ENCODE measurements at regions not wholly inside any gene's neighbourhood (a gene's known extent, or its start where the extent isn't known, plus 50 kb on each side); places are given as distances from the start of the nearest gene placed in this dataset.

DNA sequence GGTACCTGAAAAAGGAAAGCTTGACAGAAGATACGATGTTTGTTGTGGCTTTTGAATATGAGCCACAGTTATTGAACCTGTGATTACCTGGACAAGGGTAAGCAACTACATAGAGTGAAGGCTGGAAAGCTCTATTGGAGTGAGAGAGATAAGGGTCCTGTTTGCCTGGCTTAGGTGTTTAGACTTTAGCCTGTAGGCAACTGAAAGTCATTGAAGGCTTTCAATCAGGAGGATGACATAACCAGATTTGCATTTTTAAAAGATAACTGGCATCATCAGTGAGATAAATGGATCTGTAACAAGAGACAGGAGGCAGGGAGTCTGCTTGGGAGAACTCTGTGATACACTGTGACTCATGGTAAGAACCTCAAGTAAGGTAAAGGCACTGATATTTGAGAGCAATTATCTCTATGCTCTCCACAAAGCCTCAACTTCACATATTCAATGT lies 128.9 kb upstream of the SOX5 start:
- Histone ChIP-seq H3K4me3 (no peak overlapping the region), H3K27ac (no peak overlapping the region), H3K36me3 (no peaks in the 10 kb centered on the region), H3K9me3 (no peaks in the 10 kb centered on the region), H3K27me3 (no peaks in the 10 kb centered on the region), H3K4me1 (peaks cover 0 to 14% (median 0%) of the 10 kb centered on the region in 4 donors)
- TF ChIP-seq, protein P1, sequence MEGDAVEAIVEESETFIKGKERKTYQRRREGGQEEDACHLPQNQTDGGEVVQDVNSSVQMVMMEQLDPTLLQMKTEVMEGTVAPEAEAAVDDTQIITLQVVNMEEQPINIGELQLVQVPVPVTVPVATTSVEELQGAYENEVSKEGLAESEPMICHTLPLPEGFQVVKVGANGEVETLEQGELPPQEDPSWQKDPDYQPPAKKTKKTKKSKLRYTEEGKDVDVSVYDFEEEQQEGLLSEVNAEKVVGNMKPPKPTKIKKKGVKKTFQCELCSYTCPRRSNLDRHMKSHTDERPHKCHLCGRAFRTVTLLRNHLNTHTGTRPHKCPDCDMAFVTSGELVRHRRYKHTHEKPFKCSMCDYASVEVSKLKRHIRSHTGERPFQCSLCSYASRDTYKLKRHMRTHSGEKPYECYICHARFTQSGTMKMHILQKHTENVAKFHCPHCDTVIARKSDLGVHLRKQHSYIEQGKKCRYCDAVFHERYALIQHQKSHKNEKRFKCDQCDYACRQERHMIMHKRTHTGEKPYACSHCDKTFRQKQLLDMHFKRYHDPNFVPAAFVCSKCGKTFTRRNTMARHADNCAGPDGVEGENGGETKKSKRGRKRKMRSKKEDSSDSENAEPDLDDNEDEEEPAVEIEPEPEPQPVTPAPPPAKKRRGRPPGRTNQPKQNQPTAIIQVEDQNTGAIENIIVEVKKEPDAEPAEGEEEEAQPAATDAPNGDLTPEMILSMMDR (IDR thresholded peaks at IDR 0.05): no peak
- no peak for DNase-seq
- intact Hi-C loops (cut with DNase I; ENCODE audit: low total_unique reads): no loop called here

DNA sequence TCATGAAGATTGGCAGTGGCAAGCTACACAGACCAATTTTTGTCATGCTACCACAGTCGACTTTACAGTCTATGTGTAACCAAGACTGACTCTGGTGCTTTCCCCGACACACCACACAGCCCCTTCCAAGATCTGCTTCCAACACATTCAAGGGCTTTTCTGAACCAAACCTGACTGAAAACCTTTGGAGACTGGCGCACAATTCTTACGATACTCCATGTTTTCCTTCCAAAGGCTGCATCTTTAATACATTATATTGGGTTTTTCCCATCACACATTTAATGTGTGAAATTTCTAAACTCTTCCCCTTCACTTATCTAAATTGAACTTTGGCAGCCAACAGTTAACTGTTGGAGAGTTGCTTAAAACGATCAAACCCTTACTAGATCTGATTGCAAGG lies 127.7 kb upstream of the SOX5 start:
- no peak for DNase-seq
- Histone ChIP-seq H3K27me3 (no peaks in the 10 kb centered on the region), H3K27ac (no peak overlapping the region), H3K4me1 (peaks cover 0 to 14% (median 0%) of the 10 kb centered on the region in 4 donors), H3K4me3 (no peak overlapping the region), H3K36me3 (no peaks in the 10 kb centered on the region), H3K9me3 (no peaks in the 10 kb centered on the region)
- TF ChIP-seq, protein P1 (IDR thresholded peaks at IDR 0.05): no peak
- intact Hi-C loops (cut with DNase I; ENCODE audit: low total_unique reads): no loop called here

DNA sequence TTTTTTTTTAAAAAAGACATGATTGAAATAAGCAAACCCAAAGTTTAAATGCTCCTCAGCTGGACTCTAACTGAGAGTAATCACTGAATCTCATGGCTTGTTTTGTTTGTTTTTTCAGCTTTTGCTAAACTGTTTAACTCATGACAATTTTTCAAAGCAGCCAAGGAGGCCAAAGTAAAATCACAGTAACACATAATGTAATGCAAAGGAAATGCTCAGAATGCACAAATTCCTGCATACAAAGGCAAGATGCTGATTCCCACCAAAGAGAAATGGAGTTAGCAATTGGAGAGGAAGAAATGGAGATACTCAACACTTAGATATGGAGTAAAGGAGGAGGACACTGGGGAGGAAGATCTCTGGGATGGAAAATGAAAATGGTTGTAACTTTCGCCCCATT lies 126.2 kb upstream of the SOX5 start:
- no peaks in the 10 kb centered on the region for H3K36me3 ChIP-seq
- H3K4me3 ChIP-seq: no peak overlapping the region
- H3K27ac ChIP-seq: no peak overlapping the region
- H3K27me3 ChIP-seq: no peaks in the 10 kb centered on the region
- H3K9me3 ChIP-seq: no peaks in the 10 kb centered on the region
- intact Hi-C loops (cut with DNase I; ENCODE audit: low total_unique reads): no loop called here
- DNase-seq: no peak
- peaks cover 0 to 14% (median 0%) of the 10 kb centered on the region in 4 donors for H3K4me1 ChIP-seq
- TF ChIP-seq, protein P1 (IDR thresholded peaks at IDR 0.05): no peak

DNA sequence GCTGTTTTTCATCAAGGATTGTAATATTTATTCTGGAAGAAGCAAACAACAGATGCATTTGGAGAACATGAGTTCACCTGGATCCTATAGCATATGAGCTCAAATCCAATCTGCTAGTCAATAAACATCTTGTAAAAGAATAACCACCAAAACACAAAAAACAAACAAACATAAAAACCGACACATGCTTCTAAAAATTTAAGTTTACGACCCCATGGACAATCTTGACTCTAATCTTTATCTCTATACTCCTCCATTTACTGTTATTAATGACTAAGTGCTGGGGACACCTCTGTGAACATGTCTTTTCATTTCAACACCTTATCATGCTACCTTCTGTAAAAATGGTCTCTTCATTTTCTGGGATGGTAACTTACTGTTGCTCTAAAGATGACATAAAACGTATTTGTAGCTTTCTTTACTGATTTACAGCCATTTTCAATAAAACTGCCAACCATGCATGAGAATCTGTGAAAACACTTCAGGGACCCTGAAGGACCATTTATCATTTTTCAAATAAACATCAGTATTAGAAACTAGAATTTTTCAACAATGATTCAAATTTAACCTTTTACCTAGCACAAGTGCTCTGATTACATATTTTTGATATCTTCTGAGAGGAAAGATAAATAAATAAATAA lies 123.8 kb upstream of the SOX5 start:
- Histone ChIP-seq H3K27me3 (no peaks in the 10 kb centered on the region), H3K9me3 (no peaks in the 10 kb centered on the region), H3K4me1 (peaks cover 0 to 31% (median 1%) of the 10 kb centered on the region in 4 donors), H3K27ac (no peak overlapping the region), H3K36me3 (no peaks in the 10 kb centered on the region), H3K4me3 (no peak overlapping the region)
- no peak for DNase-seq
- intact Hi-C loops (cut with DNase I; ENCODE audit: low total_unique reads): no loop called here
- TF ChIP-seq, protein P1 (IDR thresholded peaks at IDR 0.05): no peak

DNA sequence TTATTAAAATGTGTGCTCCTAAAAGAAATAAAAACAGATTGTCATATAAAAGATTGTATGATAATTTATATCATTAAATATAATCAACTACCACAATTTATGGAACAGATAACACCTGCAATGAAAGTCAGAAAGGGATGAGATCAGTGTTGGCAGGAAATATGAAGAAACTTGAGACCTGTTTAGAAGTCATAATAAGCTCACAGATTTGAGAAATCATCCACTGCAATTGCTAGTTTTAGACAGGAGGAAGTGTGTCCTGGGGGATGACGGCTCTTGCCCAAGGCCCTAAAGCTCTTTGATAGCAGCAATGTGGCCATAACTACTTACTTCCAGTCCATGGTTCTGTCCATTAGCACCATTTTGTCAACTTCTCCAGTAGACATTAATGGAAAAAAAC lies 122.8 kb upstream of the SOX5 start:
- no peaks in the 10 kb centered on the region for H3K9me3 ChIP-seq
- H3K4me1 ChIP-seq: peaks cover 0 to 41% (median 3%) of the 10 kb centered on the region in 4 donors
- no peak overlapping the region for H3K4me3 ChIP-seq
- no peaks in the 10 kb centered on the region for H3K27me3 ChIP-seq
- H3K27ac ChIP-seq: no peak overlapping the region
- no peaks in the 10 kb centered on the region for H3K36me3 ChIP-seq
- TF ChIP-seq, protein P1 (IDR thresholded peaks at IDR 0.05): no peak
- intact Hi-C loops (cut with DNase I; ENCODE audit: low total_unique reads): no loop called here
- DNase-seq: no peak
